ENCODE measurements at regions not wholly inside any gene's neighbourhood (a gene's known extent, or its start where the extent isn't known, plus 50 kb on each side); places are given as distances from the start of the nearest gene placed in this dataset.
A peak's percentile ranks its signal among the peaks of the same experiment; 100 is the strongest.
"Not testable (repeated sequence)": the region's sequence is repeated elsewhere in the genome, so short reads cannot be mapped to it uniquely, and the experiment has no call there.

DNA sequence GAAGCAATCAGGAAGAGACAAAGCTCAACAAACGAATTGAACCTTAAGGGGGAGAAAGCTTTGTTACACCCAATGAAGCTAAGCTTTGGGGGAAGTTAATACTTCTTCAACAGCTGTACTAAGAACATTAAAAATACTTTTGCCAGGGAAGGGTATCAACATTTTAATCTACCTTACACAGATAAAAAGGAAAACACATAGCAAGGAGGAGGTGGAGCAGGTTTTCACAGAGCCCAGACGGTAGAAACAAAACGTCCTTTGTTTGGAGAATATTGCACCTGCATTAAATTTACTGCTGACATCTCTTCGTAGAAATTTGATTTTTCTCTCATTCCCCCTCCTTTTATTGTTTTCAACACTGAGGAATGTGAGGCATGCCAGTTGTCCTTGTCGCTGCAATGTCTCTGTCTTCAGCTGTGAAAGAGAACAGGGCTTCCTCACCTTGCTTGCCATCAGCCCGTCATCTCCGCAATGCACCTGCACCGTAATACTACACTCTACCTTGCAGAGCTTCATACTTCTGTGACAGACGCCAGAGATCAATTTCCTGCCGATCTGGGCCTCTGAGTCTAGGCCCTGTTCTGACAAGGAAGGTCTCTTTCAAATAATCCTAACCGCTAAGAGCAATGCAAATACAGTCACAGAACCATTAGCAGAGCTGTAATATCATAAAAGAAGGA lies 270.8 kb downstream of the SPRY2 start:
- no peak for DNase-seq

DNA sequence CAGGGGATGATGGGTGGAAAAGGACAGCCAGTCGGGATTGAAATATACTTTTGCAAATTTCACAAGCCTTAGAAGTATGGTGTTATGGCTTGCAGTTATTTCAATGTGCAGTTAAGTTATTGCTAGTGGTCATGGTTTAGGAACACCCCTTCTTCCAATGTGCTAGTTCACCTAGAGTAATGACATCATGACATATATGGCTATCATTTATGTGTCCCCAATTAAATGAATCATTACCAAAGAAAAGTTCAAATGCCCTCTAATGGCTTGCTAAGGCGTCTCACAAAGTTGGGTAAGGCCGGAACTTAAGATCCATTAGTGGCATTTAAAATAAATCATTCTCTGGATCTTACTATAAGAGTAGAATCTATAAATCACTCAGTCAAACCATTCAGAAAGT lies 271.6 kb downstream of the SPRY2 start:
- no peak for DNase-seq

DNA sequence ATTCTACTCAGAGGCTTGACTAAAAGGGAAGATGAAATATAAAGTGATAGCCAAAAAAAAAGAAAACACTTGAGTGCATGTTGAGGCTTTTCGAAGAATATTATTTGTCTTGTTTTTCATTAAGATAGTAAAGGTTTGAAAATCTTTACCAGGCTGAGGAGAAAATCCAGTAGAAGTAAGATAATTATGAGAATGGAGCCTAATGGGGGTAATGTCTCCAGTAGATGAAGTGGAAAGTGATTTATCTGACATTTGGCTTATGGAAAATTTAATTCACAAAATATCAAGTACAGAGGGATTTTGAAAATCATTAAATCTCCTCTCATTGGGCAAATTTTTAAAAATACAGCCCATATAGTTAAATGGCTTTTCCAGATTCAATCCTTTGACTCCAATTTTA lies 274.9 kb downstream of the SPRY2 start:
- no peak for DNase-seq

DNA sequence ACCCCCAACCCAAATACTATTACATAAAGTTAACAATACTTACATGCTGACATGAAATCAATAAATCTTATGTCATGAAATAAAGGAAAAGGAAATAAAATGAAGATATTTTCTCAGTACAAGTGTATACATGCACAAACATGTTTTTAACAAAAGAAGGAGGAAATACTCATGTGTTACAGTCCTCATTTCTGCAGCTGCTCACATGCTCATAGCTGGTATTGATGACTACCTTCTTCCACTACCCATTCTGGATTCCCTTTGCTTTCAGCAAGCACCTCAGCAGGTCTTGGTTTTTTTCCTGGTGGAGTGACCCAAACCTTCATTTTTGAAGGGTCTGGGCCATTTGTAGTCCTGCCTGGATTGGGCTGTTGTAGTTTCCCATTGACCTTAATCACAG lies 278.5 kb downstream of the SPRY2 start:
- not testable (repeated sequence) for DNase-seq

DNA sequence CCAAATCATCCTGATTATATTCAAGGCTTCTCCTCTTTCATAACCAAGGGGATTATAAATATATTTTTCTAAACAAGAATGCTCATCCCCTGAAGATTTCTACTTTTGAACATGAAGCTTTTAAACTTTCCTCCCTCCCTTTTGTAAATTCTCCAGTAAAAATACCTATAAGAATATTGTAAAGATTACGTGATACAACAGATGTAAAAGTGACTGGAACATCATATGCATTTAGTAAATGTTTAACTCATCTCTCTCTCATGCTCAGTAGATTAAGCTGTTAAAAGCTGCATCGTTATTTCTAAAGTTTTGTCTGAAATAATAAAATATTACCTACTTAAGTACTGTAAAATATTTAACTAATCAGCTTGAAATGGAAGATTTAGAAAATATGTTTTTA lies 281.1 kb downstream of the SPRY2 start:
- DNase-seq, result no peak

DNA sequence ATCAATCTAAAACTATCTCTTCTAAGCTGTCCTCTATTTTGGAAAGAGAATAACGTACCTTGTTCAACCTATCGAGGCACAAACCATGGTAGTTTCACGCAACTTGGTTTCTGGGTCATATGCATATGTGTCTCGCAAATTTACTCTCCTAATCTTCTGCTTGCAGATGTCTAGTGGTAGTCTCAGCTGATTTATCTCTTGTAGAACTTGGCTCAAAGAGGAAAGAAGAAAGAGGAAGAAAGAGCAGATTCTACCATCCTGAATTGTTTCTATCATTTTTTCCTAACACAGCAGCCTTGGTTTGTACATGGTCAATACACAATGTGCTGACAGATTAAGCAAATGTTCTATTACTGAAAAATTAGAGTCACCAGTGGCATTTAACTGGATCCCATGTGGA lies 282.3 kb downstream of the SPRY2 start:
- no peak for DNase-seq

DNA sequence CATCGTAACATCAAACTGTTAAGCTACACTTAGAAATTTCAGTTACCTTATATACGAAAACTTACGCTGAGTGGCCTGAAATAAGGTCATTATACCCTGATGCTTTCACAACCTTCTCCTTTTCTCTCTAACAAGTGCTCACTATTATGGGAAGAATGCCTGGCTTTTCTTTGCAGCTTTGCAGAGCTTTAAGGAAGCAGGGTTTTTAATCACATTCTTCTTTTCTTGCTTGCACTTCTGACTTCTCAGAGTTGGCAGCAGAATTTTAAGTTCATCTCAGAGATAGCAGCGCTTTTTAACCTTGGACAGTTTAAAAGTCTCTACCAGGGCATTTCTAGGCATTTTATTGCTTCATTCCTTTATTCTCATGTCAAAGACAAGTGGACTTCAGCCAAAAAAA lies 285.1 kb downstream of the SPRY2 start:
- no peak for DNase-seq

DNA sequence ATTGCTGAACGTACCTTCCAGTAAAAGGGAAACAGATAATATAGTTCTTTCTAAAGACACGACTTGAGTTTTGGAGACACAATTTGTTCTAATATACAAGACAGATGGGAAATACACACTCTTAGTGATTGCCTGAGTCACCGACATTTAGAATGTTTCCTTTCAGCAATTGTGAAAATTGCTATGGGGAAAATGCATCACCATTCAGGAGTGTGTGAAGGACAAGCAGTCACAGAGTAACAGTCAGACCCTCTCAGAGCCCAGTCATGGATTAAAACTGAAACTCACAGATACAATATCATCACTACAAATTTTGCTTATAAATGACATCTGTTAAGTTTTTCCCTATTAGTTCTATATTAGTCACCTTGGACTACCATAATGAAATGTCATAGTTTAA lies 286.1 kb downstream of the SPRY2 start:
- no peak for DNase-seq

DNA sequence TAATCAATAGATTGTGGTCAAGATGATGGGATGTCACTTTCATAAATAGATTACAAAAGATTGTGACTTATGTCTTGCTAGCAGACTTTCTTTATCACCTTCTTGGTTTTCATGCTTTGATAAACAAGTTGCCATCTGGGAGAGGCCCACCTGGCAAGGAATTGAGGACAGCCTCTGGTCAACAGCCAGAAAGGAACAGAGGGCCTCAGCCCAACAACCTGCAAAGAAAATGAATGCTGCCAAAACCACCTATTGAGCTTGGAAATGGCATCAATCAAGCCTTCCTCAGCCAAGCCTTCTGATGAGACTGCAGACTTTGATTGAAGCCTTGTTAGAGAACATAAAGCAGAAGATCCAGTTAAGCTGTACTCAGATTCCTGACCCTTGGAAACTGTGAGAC lies 288.6 kb downstream of the SPRY2 start:
- no peak for DNase-seq

DNA sequence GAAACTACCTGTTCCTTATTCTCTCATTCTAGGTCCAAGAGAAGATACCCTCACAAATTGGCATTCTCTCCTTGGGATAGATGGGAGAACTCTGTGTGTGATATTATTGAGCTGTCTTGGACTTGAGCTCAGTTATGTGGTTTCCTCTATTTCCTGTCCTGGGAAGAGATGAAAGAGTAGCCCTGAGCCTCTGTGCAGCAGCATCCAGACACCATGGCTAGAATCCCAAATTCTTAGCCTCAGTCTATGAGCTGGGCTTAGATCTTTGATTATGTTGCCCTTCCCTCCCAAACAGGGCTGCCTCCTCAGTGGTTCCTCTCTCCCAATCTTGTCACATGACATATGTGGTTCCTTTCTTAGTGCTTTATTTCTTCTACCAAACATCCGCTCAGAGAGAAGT lies 290.7 kb downstream of the SPRY2 start:
- no peak for DNase-seq

DNA sequence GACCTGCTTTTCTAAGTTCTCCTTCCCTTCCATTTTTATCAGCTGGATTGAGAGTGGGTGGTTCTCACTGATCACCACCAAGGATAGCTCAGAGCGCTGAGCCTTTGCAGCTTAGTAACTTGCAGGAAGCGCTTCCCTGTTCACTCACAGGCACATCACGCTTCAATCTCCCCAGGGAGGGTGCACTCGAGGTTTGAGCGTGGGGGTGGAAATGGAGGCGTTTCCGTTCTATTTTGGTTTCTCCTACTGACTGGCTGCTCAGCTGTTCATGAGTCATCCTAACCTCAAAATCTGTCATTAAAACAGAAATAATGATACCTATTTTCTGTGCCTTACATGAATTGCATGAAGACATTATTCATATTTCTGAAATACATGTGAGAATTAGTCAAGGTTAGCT lies 292.1 kb downstream of the SPRY2 start:
- peak; percentile 82 for DNase-seq

DNA sequence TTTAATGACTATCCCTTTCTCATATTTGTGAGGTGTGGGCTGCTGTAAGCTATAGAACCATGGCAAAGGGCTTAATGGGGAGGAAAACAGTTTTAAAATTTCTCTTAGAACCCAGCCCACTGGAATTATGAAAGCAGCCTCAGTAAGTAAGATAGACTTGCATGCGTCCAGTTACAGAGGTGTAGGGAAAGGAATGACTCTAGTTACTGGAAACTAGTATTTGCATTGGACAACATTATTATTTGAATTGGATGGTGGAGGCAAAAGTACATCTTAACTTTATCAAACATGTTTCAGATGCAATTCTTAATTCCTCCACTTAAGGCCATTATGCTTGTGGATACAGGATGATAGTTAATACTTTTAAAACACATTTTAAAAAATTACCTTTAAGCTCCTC lies 292.9 kb downstream of the SPRY2 start:
- no peak for DNase-seq

DNA sequence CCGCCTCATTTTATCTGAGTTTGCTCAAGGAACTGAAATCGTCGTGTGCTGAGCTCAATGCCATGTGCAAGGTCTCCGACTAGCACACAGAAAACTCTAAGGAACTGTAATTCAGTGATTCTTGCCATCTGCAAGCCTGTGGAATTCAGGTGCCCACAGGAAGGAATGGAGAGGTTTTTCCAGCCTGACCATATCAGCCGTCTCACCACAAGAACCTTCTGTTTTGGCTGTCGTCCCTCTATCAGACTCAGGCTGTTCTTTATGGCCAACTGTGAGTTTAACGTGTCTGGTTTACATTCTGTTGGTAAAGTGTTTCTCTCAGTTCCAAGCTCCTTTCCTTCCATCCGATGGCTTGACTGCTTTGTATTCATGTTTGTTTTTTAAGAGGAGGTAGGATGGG lies 293.5 kb downstream of the SPRY2 start:
- DNase-seq, result no peak

DNA sequence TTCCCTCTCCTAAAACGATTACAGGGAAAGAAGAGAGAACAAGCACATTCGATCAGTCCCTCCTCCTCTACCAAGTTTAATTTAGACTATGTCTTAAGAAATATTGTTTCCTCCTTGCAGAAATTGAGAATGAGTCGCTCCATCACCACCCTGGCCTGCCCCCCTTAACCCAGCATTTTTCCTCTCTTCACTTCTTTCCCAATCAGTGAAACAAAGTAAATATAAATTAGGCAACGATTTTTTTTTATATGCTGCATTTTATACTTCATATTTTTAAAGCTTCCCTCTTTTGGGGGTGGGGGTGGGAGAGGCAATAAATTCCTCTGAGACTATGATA lies 300.0 kb downstream of the SPRY2 start:
- no peak for DNase-seq

DNA sequence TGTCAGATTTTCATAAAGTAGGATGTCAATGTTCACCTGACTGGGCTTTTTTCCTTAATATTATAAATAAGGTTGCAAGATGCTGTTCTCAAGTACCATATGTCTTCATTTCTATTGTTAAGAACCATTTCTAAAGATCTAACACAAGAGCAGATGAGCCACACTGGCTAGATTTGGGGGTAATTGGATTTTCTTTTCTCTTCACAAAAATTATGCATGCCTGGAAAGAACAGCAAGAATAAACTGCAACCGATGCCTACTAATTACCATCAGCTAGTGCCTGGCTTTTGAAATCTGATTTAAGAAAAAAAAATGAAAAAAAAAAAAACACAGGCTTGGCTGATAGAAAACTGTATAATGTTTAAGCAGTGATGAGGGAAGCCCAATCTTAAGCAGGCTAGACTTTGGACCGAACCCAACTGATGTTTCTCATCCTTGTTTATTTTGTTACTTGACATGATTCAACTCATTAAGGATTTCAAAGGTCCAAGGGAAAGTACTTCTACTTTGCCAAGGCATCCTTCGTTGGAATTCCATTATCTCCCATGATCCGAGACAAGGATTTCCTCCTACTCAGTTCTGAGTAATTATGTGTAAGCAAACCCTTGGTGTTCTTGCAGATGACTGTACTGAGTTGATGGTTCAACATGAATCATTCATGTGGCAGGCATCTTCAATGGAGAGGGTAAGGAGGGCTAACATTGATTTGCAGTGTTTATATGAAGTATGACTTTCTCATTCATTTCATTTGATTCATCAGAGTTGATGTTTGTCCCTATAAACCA lies 300.5 kb downstream of the SPRY2 start:
- no peak for DNase-seq

DNA sequence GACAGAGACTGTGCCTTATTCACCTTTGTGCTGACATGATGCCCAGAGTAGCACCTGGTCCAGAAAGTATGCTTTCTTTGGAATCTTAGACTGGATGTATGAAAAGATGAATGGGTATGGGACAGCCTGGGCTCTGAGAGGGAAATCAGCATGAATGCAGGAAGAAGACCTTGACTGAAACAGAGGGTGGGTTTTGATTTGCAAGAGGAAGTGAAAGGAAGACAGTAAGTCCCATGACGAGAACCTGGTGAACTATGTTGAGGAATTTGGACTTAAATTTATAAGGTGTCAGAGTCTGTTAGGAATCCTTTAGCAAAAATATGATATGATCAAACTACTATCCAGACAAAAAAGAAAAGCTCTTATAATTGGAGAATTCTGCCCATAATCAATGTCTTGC lies 301.9 kb downstream of the SPRY2 start:
- DNase-seq, result no peak

DNA sequence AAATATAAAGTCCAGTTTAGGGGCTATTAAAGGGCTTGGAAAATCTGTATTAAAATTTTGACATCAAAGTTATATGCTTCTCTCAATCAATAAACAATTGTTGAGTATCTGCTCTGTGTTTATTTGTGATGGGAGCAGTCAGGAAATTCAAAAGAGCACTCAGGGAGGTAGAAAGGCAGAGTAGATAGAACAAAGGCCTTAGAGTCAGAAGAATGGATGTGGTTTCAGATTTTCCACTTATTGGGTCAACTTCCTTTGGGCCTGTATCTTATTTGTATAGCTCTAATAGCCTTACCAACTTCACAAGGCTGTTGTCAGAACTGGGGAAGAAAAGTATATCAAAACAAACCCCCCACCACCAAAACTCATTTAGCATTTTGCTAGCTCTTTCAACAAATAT lies 302.6 kb downstream of the SPRY2 start:
- DNase-seq, result no peak

DNA sequence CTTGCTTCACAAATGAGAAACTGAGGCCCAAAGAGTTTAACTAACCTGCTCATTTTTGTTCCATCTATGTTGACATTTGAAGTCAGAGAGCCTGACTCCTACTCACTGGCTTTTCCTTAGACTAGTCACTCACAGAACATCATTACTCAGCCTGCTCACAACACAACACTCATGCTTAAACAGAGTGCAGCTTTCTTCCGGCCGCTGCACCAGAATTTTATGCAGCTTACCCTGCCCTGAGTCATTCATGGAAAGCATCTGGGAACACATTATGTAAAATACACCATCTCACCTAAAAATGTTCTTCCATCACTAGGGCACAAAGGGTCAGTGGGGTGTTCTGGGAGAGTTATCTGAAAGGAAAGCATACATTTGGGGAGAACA lies 303.4 kb downstream of the SPRY2 start:
- DNase-seq, result no peak

DNA sequence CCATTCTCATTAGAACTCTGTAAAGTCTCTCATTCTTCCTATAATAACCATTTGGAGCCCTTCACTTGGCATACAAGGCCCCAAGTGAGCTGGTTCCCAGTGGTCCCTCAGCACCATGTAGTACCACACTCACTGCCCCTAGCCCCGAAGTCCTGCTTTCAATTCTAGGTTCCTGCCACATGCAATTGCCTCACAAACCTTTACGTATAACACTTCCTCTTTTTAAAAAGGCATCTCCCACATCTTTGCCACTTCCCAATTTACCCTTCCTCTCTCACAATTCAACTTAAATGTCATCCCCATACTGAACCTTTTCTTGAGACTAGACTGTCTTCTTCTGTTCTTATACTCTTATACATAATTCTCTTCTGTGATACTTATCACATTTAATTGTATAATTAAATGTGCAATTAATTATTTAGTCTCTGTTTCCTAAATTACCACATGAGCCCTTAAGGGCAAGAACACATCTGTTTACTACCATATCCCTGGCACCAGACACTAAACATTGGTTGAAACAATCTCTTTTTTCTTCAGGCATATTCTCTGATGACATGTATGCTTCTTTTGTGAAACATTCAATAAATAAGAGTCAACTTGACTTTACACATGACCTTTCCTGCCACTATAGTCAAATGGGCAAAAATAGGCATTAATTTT lies 304.0 kb downstream of the SPRY2 start:
- no peak for DNase-seq

DNA sequence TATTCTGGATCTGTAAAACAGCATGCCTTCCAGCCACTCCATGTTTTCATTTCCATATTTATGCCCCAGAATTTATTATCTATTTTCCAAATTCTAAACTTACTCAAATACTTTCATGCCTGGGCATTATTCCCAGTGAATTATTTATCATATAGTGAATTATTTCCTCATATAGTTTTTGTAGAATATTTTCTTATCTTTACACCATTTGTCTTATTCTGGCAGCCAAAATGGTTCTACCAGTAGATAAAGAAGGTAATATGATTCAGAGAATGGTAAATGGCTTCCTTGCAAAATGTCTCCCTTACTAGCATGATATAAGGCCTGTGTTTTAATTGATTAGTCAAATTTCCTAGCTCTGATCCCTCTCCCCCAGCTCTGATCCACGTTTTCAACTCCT lies 305.8 kb downstream of the SPRY2 start:
- DNase-seq, result no peak

DNA sequence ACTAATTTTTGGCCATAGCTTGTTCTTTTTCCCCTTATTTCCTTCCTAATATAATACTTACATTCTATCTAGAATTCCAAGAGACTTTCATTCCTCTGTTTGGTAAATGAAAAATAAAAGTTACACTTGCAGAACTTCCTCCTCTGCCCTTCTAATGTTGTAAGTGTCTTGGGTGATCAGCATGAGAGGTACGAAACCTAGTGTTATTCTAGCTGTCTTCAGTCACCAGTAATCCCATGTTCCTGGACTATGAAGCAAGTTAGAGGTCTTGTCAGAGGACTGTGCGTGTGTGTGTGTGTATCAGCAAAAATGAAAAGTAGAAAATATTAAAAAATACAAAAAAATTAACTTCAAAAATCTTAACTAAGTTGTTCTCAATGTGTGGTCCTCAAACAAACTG lies 307.0 kb downstream of the SPRY2 start:
- no peak for DNase-seq

DNA sequence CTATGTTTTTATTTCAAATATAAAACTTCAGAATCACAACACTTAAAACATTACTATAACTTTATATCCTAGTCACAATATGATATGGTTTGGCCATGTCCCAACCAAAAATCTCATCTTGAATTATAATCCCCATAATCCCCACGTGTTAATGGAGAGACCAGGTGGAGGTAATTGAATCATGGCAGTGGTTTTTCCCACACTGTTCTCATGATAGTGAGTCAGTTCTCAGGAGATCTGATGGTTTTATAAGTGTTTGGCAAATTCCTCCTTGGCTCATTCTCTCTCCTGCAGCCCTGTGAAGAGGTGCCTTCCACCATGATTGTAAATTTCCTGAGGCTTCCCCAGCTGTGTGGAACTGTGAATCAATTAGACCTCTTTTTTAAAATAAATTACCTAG lies 307.6 kb downstream of the SPRY2 start:
- no peak for DNase-seq

DNA sequence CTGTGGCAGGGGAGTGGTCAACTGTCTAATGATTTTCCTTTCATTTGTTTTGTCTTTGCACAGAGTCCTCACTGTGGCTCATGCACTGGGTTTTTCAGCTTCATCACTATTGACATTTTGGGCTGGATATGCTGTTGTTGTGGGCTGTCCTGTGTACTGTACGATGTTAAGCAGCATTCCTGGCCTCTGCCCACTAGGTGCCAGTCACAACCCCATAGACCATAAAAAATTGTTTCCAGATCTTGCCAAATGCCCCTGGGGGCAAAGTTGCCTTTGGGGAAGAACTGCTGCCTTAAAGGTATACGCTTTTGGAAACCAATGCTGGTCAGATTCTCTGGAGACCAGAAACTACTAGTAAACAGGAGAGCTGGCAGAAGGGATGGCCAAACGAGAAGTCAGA lies 310.4 kb downstream of the SPRY2 start:
- DNase-seq, result no peak

DNA sequence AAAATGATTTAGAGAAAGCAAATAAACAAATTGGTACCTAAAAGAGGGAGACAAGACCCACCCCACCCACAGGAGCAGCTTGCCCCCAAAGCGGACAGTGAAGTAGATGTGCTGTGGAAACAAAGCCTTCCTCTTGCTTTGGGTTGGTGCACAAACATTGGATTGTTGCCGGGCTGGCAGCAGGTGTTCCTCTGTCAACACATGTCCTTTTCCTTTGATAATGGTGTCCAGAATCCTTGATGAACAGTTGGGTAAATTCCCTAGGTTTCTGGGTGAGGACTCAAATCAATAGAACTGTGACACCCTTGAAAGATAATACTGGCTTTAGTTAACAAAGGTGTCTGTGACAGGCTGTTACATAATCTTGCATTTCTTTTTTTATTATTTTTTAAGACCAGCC lies 311.8 kb downstream of the SPRY2 start:
- DNase-seq, result no peak

DNA sequence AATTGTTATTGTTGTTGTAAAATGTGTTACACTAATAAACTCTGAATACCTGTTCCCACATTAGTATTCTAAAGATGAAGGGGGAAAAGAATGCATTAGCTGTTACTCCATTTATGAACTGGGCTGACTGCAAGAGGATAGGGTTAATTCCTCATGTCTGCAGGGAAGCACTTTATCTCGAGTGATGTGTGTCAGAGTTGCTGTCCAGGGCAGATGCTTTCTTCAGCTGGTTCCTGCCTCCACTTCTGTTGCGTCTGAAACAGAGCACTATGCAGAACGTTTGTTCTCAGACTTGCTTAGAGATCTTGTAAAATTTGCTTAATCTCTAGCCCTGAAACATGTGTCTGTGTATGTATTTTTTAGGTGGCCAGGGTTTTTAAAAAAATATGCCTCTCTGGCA lies 318.8 kb downstream of the SPRY2 start:
- no peak for DNase-seq
